HepG2 (cell line): ENCODE measurements at regions not wholly inside any gene's neighbourhood (a gene's known extent, or its start where the extent isn't known, plus 50 kb on each side); places are given as distances from the start of the nearest gene placed in this dataset.

Experiments
- ATAC-seq: fragments of 200-7000 bp; cut with Tn5 transposase; 3 replicates; pipeline ENCODE4 v1.9.1; 2020; ENCODE audit warnings: mild to moderate bottlenecking, moderate library complexity
- BruUV-seq: library from RNA; stranded (reverse); fragments of 400-500 nt; replicated peaks from 2 replicates; lab custom pipeline; 2021; lab: Mats Ljungman, UMichigan
- CTCF ChIA-PET: fragments of 300-600 bp; formaldehyde crosslinking; extraction: SDS; loops from one replicate; lab custom pipeline; 2021; ENCODE audit warnings: low total read pairs, inconsistent platforms, low intra/inter-chr PET ratio; lab: Yijun Ruan, JAX
- POLR2A ChIA-PET: fragments of 350-600 bp; sonication (Branson Sonifier 250); formaldehyde crosslinking; loops from one replicate; lab custom pipeline; 2020; ENCODE audit warnings: antibody characterized with exemption, inconsistent platforms; lab: Yijun Ruan, JAX
- DNase-seq: peaks from one replicate; pipeline ENCODE4 v3.0.0-alpha.2; 2015; ENCODE audit warnings: low spot score
- FAIRE-seq: peaks from 3 replicates; lab custom pipeline; 2011; peaks lifted over from hg19 to GRCh38; lab: Jason Lieb, UNC
- H2AFZ ChIP-seq: one replicate; pipeline ENCODE4 v1.6.1; 2011; ENCODE audit warnings: low read length, inconsistent platforms
- H3K27ac ChIP-seq: fragments of 300-600 bp; 3 replicates; pipeline ENCODE4 v1.8.0; 2011; ENCODE audit warnings: mixed run types, mild to moderate bottlenecking, mixed read lengths, low read length, inconsistent platforms; ENCODE audit not compliant: insufficient read depth; ENCODE audit errors: extremely low read length
- H3K27me3 ChIP-seq, 2 experiments: fragments of 200-600 bp in 1 of 2; 2 replicates in 1 of 2; 3 replicates in 1 of 2; pipeline versions ENCODE4 v1.6.0 to v1.8.0; 2011; ENCODE audit warnings: low read length in 2 of 2, mild to moderate bottlenecking in 2 of 2, moderate library complexity in 2 of 2, inconsistent platforms in 1 of 2; ENCODE audit not compliant: insufficient read depth in 2 of 2, control insufficient read depth in 1 of 2
- H3K36me3 ChIP-seq, 2 experiments: fragments of 200-600 bp in 1 of 2; replicated peaks in 1 of 2; 2 replicates in 1 of 2; 3 replicates in 1 of 2; pipeline versions ENCODE4 v1.5.1 to v1.8.0; 2011; ENCODE audit warnings: low read length in 2 of 2, inconsistent platforms in 1 of 2; ENCODE audit not compliant: insufficient read depth in 2 of 2, control insufficient read depth in 1 of 2
- H3K4me1 ChIP-seq: 2 replicates; pipeline ENCODE4 v1.5.1; 2012; ENCODE audit warnings: low read length, inconsistent platforms; ENCODE audit not compliant: insufficient read depth
- H3K4me2 ChIP-seq: 2 replicates; pipeline ENCODE4 v1.6.0; 2011; ENCODE audit warnings: low read depth, low read length, inconsistent platforms
- H3K4me3 ChIP-seq, 3 experiments: fragments of 200-600 bp in 1 of 3; sonication (generic), shearing (Covaris generic) in 1 of 3; replicated peaks in 1 of 3; 2 replicates each; pipeline ENCODE4 v1.5.1; 2011 to 2016; ENCODE audit warnings: low read length in 3 of 3, inconsistent platforms in 2 of 3, low read depth in 2 of 3, mild to moderate bottlenecking in 2 of 3, control low read depth in 1 of 3, mixed read lengths in 1 of 3; ENCODE audit not compliant: insufficient read depth in 1 of 3
- H3K79me2 ChIP-seq: one replicate; pipeline ENCODE4 v1.6.1; 2011; ENCODE audit warnings: low read length, inconsistent platforms; ENCODE audit not compliant: insufficient read depth
- H3K9ac ChIP-seq: 2 replicates; pipeline ENCODE4 v1.6.0; 2011; ENCODE audit warnings: mild to moderate bottlenecking, low read depth, low read length, inconsistent platforms; ENCODE audit not compliant: insufficient read depth
- H3K9me3 ChIP-seq: 2 replicates; pipeline ENCODE4 v1.5.1; 2012; ENCODE audit warnings: mild to moderate bottlenecking, low read length
- H4K20me1 ChIP-seq: 2 replicates; pipeline ENCODE4 v1.6.0; 2011; ENCODE audit warnings: inconsistent platforms, mild to moderate bottlenecking, low read length, moderate library complexity; ENCODE audit not compliant: insufficient read depth
- ARID5B ChIP-seq: IDR thresholded peaks from 2 replicates; pipeline ENCODE4 v1.4.0; 2020; ENCODE audit warnings: mild to moderate bottlenecking, missing genetic modification reagents
- FOXJ3 ChIP-seq: sonication (generic); formaldehyde crosslinking; IDR thresholded peaks from 2 replicates; pipeline ENCODE4 v1.4.0; 2020; ENCODE audit warnings: missing genetic modification reagents, mild to moderate bottlenecking, borderline replicate concordance
- GRHL1 ChIP-seq: sonication (generic); formaldehyde crosslinking; conservative IDR thresholded peaks from 2 replicates; pipeline ENCODE4 v1.8.0; 2022; ENCODE audit warnings: missing genetic modification reagents
- IKZF1 ChIP-seq: fragments of 450-650 bp; IDR thresholded peaks from 2 replicates; pipeline ENCODE4 v1.7.1; 2016
- MAZ ChIP-seq, 2 experiments: sonication (generic) in 1 of 2; formaldehyde crosslinking in 1 of 2; IDR thresholded peaks; 2 replicates each; pipeline versions ENCODE4 v1.5.0 to v1.6.1; 2012 to 2020; ENCODE audit warnings: low read depth in 2 of 2, mild to moderate bottlenecking in 2 of 2, borderline replicate concordance in 1 of 2, improper control_type of control experiment in 1 of 2, low read length in 1 of 2, missing genetic modification reagents in 1 of 2, moderate library complexity in 1 of 2
- NFYC ChIP-seq: IDR thresholded peaks from 2 replicates; pipeline ENCODE4 v1.6.1; 2016; ENCODE audit warnings: missing genetic modification reagents, missing compliant biosample characterization
- ZBTB49 ChIP-seq: sonication (generic); formaldehyde crosslinking; IDR thresholded peaks from 2 replicates; pipeline ENCODE4 v1.4.0; 2020; ENCODE audit warnings: missing genetic modification reagents, borderline replicate concordance
- ZFP36L2 ChIP-seq: sonication (generic); formaldehyde crosslinking; IDR thresholded peaks from 2 replicates; pipeline ENCODE4 v1.4.0; 2020; ENCODE audit warnings: missing genetic modification reagents
- ZNF280D ChIP-seq: sonication (generic); formaldehyde crosslinking; IDR thresholded peaks from 2 replicates; pipeline ENCODE4 v1.5.1; 2020; ENCODE audit warnings: mild to moderate bottlenecking, missing genetic modification reagents
- ZNF33A ChIP-seq: sonication (generic); formaldehyde crosslinking; IDR thresholded peaks from 2 replicates; pipeline ENCODE4 v1.5.1; 2020; ENCODE audit warnings: missing genetic modification reagents, mild to moderate bottlenecking, moderate library complexity, borderline replicate concordance
- ZNF503 ChIP-seq: sonication (generic); formaldehyde crosslinking; IDR thresholded peaks from 2 replicates; pipeline ENCODE4 v1.4.0; 2020; ENCODE audit warnings: missing genetic modification reagents
- in situ Hi-C: cut with HindIII; loops from 2 replicates; pipeline ENCODE4 v1.10.0; 2017; ENCODE audit warnings: low pct_unique_long_range_greater_than_20kb; ENCODE audit not compliant: extremely low pct_ligation_motif_present
- intact Hi-C: fragments of 100-400 bp; cut with micrococcal nuclease; formaldehyde crosslinking; loops from one replicate; pipeline ENCODE4 v1.10.0; 2022; ENCODE audit not compliant: unreplicated experiment

DNA sequence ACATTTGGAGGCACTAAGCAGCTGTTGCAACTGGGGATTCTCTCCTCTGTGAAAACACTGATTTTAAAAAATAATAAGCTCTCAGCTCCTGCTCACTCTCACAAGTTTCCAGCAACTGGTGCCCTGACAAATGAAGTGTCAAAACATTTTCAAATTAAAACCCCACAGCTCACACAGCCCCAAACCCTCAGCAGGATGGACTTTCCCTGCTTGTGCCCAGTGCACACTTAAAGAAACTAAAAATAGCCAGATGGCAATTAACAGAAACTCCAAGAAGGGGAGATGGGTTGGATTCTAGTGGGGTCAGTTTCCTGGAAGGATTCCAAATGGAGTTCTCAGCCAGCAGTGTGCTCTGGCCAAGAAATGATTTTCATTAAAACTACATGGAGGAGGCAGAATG lies 163.0 kb upstream of the PUM3 start:
- DNase-seq: no peak
- ATAC-seq: no peak
- intact Hi-C loops: no loop called here
- Histone ChIP-seq H3K9me3 (no peaks in the 10 kb centered on the region), H3K36me3 (no peaks in the 10 kb centered on the region), H3K27me3 (no peaks in the 10 kb centered on the region), H3K4me3 (no peak overlapping the region), H3K9ac (no peak overlapping the region), H2AFZ (no peak overlapping the region), H3K27ac (no peak overlapping the region), H3K4me1 (no peaks in the 10 kb centered on the region), H4K20me1 (no peaks in the 10 kb centered on the region), H3K4me2 (no peak overlapping the region), H3K79me2 (no peaks in the 10 kb centered on the region)
- in situ Hi-C loops: no loop called here
- POLR2A ChIA-PET: no interaction called here
- CTCF ChIA-PET: no interaction called here
- FAIRE-seq: no peak
- BruUV-seq: no TSS peak
- no peak for TF ChIP-seq ZBTB49 (CRISPR knock-in tag)
- no peak for TF ChIP-seq MAZ (IDR thresholded peaks at IDR 0.05; ENCODE audit: borderline replicate concordance, low read depth, low read length)
- TF ChIP-seq MAZ (CRISPR knock-in tag; IDR thresholded peaks at IDR 0.05; ENCODE audit: low read depth): no peak
- TF ChIP-seq ZNF503 (CRISPR knock-in tag): no peak
- no peak for TF ChIP-seq NFYC
- no peak for TF ChIP-seq ZFP36L2 (CRISPR knock-in tag)
- TF ChIP-seq IKZF1: no peak
- no peak for TF ChIP-seq ARID5B (CRISPR knock-in tag)
- TF ChIP-seq ZNF280D (CRISPR knock-in tag): no peak
- TF ChIP-seq FOXJ3: no peak
- TF ChIP-seq GRHL1 (CRISPR knock-in tag): no peak
- TF ChIP-seq ZNF33A (CRISPR knock-in tag): no peak
